K562 (cell line): ENCODE measurements at regions not wholly inside any gene's neighbourhood (a gene's known extent, or its start where the extent isn't known, plus 50 kb on each side); places are given as distances from the start of the nearest gene placed in this dataset.

ENCODE experiments used
- ATAC-seq: fragments of 200-7000 bp; cut with Tn5 transposase; 3 replicates; pipeline ENCODE4 v1.9.1; 2020; ENCODE audit warnings: moderate library complexity
- BruUV-seq: library from RNA; stranded (reverse); fragments of 400-500 nt; replicated peaks from 2 replicates; lab custom pipeline; 2021; lab: Mats Ljungman, UMichigan
- CTCF ChIA-PET: fragments of 300-600 bp; formaldehyde crosslinking; extraction: SDS; loops from one replicate; lab custom pipeline; 2021; ENCODE audit warnings: low intra/inter-chr PET ratio; lab: Yijun Ruan, JAX
- POLR2A ChIA-PET: fragments of 300-600, 350-650 bp; sonication (Branson Sonifier 250); formaldehyde crosslinking; extraction: SDS; loops from one replicate; lab custom pipeline; 2021; ENCODE audit warnings: antibody characterized with exemption, inconsistent platforms; lab: Yijun Ruan, JAX
- DNase-seq, 4 experiments: peaks; one replicate each; pipeline versions ENCODE4 v3.0.0 to v3.0.0-alpha.2; 2011 to 2018; ENCODE audit warnings: low spot score in 3 of 4, mixed read lengths in 3 of 4; ENCODE audit errors: extremely low read depth in 1 of 4
- FAIRE-seq: peaks from 2 replicates; lab custom pipeline; 2011; peaks lifted over from hg19 to GRCh38; lab: Jason Lieb, UNC
- H2AFZ ChIP-seq: 2 replicates; pipeline ENCODE4 v1.6.0; 2011; ENCODE audit warnings: low read depth, low read length, control low read depth, inconsistent platforms
- H3K27ac ChIP-seq: fragments of 200-600 bp; 3 replicates; pipeline ENCODE4 v1.8.0; 2011; ENCODE audit warnings: low read depth, mild to moderate bottlenecking, control low read depth, inconsistent platforms, low read length, moderate library complexity, mixed read lengths; ENCODE audit errors: extremely low read depth
- H3K27me3 ChIP-seq, 2 experiments: fragments of 300-600 bp in 1 of 2; 2 replicates in 1 of 2; 3 replicates in 1 of 2; pipeline versions ENCODE4 v1.6.0 to v1.8.0; 2011; ENCODE audit warnings: inconsistent platforms in 2 of 2, low read length in 2 of 2, mild to moderate bottlenecking in 1 of 2, mixed read lengths in 1 of 2, moderate library complexity in 1 of 2; ENCODE audit not compliant: control insufficient read depth in 2 of 2, insufficient read depth in 2 of 2
- H3K36me3 ChIP-seq: fragments of 300-600 bp; 3 replicates; pipeline ENCODE4 v1.8.0; 2011; ENCODE audit warnings: mild to moderate bottlenecking, low read length, inconsistent platforms; ENCODE audit not compliant: control insufficient read depth, insufficient read depth
- H3K4me1 ChIP-seq, 2 experiments: fragments of 200-600 bp in 1 of 2; replicated peaks in 1 of 2; 2 replicates in 1 of 2; 3 replicates in 1 of 2; pipeline versions ENCODE4 v1.5.1 to v1.8.0; 2011; ENCODE audit warnings: inconsistent platforms in 2 of 2, low read length in 2 of 2, mild to moderate bottlenecking in 1 of 2, mixed read lengths in 1 of 2, moderate library complexity in 1 of 2; ENCODE audit not compliant: control insufficient read depth in 2 of 2, insufficient read depth in 2 of 2
- H3K4me2 ChIP-seq: 2 replicates; pipeline ENCODE4 v1.6.1; 2011; ENCODE audit warnings: low read length, control low read depth, inconsistent platforms, mixed read lengths; ENCODE audit not compliant: insufficient read depth
- H3K4me3 ChIP-seq: fragments of 200-600 bp; sonication (generic), shearing (Covaris generic); 2 replicates; pipeline ENCODE4 v1.5.1; 2016; ENCODE audit warnings: control low read depth, inconsistent platforms
- H3K79me2 ChIP-seq: fragments of 200-600 bp; 3 replicates; pipeline ENCODE4 v1.8.0; 2011; ENCODE audit warnings: low read length, inconsistent platforms; ENCODE audit not compliant: control insufficient read depth, insufficient read depth
- H3K9ac ChIP-seq, 2 experiments: 2 replicates each; pipeline versions ENCODE4 v1.6.0 to v1.6.1; 2011; ENCODE audit warnings: low read depth in 2 of 2, low read length in 2 of 2, control low read depth in 1 of 2, inconsistent platforms in 1 of 2, mild to moderate bottlenecking in 1 of 2, mixed read lengths in 1 of 2; ENCODE audit not compliant: insufficient read depth in 1 of 2
- H3K9me1 ChIP-seq: one replicate; pipeline ENCODE4 v1.6.0; 2011; ENCODE audit warnings: inconsistent platforms, mild to moderate bottlenecking, low read length, moderate library complexity; ENCODE audit not compliant: control insufficient read depth, insufficient read depth
- H3K9me3 ChIP-seq: replicated peaks from 2 replicates; pipeline ENCODE4 v1.5.1; 2011; ENCODE audit warnings: low read depth, low read length, inconsistent platforms; ENCODE audit not compliant: control insufficient read depth, insufficient read depth
- H4K20me1 ChIP-seq: replicated peaks from 2 replicates; pipeline ENCODE4 v1.6.1; 2011; ENCODE audit warnings: low read length, inconsistent platforms, mixed read lengths; ENCODE audit not compliant: control insufficient read depth, insufficient read depth
- ELF1 ChIP-seq: fragments of 200-800 bp; sonication (Bioruptor generic); IDR thresholded peaks from 2 replicates; pipeline ENCODE4 v1.6.1; 2016; ENCODE audit warnings: missing genetic modification characterization, missing compliant biosample characterization
- ERF ChIP-seq: fragments of 450-650 bp; formaldehyde crosslinking; IDR thresholded peaks from 2 replicates; pipeline ENCODE4 v1.4.0; 2020; ENCODE audit warnings: mild to moderate bottlenecking, mixed read lengths
- ETS2 ChIP-seq: IDR thresholded peaks from 2 replicates; pipeline ENCODE4 v1.6.1; 2016; ENCODE audit warnings: borderline replicate concordance, missing genetic modification characterization, mild to moderate bottlenecking, moderate library complexity, missing compliant biosample characterization; ENCODE audit not compliant: poor library complexity, severe bottlenecking
- FUS ChIP-seq: fragments of 200-400 bp; formaldehyde crosslinking; optimal IDR thresholded peaks from 2 replicates; pipeline ENCODE3; 2017; ENCODE audit warnings: low read depth, low read length
- MAFF ChIP-seq: IDR thresholded peaks from 2 replicates; pipeline ENCODE4 v1.6.1; 2012; ENCODE audit warnings: low read length, improper control_type of control experiment
- MEF2A ChIP-seq: IDR thresholded peaks from 2 replicates; pipeline ENCODE4 v1.6.1; 2011; ENCODE audit warnings: low read depth, mild to moderate bottlenecking, low read length, moderate library complexity; ENCODE audit not compliant: control insufficient read depth
- PRMT5 ChIP-seq: sonication (generic); formaldehyde crosslinking; IDR thresholded peaks from 2 replicates; pipeline ENCODE4 v1.5.0; 2020; ENCODE audit warnings: missing genetic modification reagents
- STAG1 ChIP-seq: sonication (generic); formaldehyde crosslinking; IDR thresholded peaks from 2 replicates; pipeline ENCODE4 v1.5.0; 2020; ENCODE audit warnings: missing genetic modification reagents, borderline replicate concordance
- XRCC4 ChIP-seq: IDR thresholded peaks from one replicate; pipeline ENCODE4 v1.6.1; 2011; ENCODE audit not compliant: insufficient read depth, insufficient read length; ENCODE audit errors: extremely low read depth
- ZNF174 ChIP-seq: fragments of 250-450 bp; sonication (Bioruptor Pico); IDR thresholded peaks from 2 replicates; pipeline ENCODE4 v1.4.0; 2020; ENCODE audit warnings: mild to moderate bottlenecking
- WGBS: fragments of 100-300 bp; shearing (Covaris generic); methylation state at CpG from one replicate; pipeline ENCODE4 v1.1.6; 2016; ENCODE audit warnings: low coverage, mixed read lengths; ENCODE audit not compliant: insufficient coverage; ENCODE audit errors: missing lambda C conversion rate; 5-methylcytosine and 5-hydroxymethylcytosine counted together
- in situ Hi-C: fragments of 300-500 bp; cut with MboI; formaldehyde crosslinking; loops from 4 replicates; pipeline ENCODE4 v1.15.0; 2018; ENCODE audit warnings: inconsistent platforms, mixed read lengths
- intact Hi-C: fragments of 100-400 bp; cut with micrococcal nuclease; formaldehyde crosslinking; loops from 2 replicates; pipeline ENCODE4 v1.14.2; 2022
- TF ChIP-seq, protein P1 (sequence below): sonication (generic); formaldehyde crosslinking; IDR thresholded peaks from 2 replicates; pipeline ENCODE4 v1.8.0; 2022; ENCODE audit warnings: mild to moderate bottlenecking, missing genetic modification reagents

DNA sequence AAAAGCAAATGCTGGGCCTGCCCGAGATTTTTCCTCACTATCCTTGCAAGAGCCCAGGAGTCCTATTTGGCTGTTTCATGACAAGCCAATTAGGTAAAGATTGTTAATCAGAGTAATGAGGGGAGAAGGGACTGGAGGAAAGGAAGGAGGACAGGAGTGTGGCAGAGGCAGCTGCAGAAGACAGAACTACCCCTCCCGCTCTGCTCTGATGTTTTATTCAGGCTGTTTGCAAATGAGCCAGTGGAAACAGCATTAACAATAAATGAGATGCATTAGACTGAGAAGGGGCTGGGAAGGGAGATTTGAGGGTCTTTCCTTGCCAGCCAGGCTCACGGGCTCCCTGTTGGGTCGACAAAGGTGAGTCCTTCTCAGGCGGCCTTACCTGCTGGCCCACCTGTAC lies 421.0 kb upstream of the CCDC196 start:
- H3K79me2 ChIP-seq, result no peaks in the 10 kb centered on the region
- H3K9me1 ChIP-seq, result no peaks in the 10 kb centered on the region
- ATAC-seq (no peak), FAIRE-seq (no peak), DNase-seq (no peak)
- TF ChIP-seq XRCC4 (no peak), ZNF174 (no peak), STAG1 (CRISPR knock-in tag) (no peak), ETS2 (tag) (no peak), FUS (no peak), PRMT5 (CRISPR knock-in tag) (no peak), ELF1 (no peak), ERF (CRISPR knock-in tag) (no peak), MAFF (no peak), MEF2A (no peak)
- TF ChIP-seq, protein P1, sequence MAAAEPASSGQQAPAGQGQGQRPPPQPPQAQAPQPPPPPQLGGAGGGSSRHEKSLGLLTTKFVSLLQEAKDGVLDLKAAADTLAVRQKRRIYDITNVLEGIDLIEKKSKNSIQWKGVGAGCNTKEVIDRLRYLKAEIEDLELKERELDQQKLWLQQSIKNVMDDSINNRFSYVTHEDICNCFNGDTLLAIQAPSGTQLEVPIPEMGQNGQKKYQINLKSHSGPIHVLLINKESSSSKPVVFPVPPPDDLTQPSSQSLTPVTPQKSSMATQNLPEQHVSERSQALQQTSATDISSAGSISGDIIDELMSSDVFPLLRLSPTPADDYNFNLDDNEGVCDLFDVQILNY (CRISPR knock-in tag), result no peak
- H4K20me1 ChIP-seq, result no peaks in the 10 kb centered on the region
- no peak overlapping the region for H3K4me2 ChIP-seq
- ChIA-PET CTCF (no interaction called here), POLR2A (no interaction called here)
- H3K4me1 ChIP-seq, result no peaks in the 10 kb centered on the region
- in situ Hi-C loops (loop anchor here (25.0 kb wide), 2 partner anchors 653 to 903 kb away; partner anchors contain the start of gene FUT8), intact Hi-C loops (loop anchor here (10.0 kb wide), 1 partner anchor 650 kb away; the partner anchor contains the start of gene FUT8)
- WGBS, result 0% methylated on average over 4 of the region's 5 CpGs
- no peak overlapping the region for H3K9ac ChIP-seq
- BruUV-seq, result no TSS peak
- H3K27me3 ChIP-seq, result no peaks in the 10 kb centered on the region
- H3K36me3 ChIP-seq, result no peaks in the 10 kb centered on the region
- H3K27ac ChIP-seq, result no peak overlapping the region
- H2AFZ ChIP-seq, result no peak overlapping the region
- H3K4me3 ChIP-seq, result no peak overlapping the region
- no peaks in the 10 kb centered on the region for H3K9me3 ChIP-seq
